ENCODE measurements at regions not wholly inside any gene's neighbourhood (a gene's known extent, or its start where the extent isn't known, plus 50 kb on each side); places are given as distances from the start of the nearest gene placed in this dataset.

DNA sequence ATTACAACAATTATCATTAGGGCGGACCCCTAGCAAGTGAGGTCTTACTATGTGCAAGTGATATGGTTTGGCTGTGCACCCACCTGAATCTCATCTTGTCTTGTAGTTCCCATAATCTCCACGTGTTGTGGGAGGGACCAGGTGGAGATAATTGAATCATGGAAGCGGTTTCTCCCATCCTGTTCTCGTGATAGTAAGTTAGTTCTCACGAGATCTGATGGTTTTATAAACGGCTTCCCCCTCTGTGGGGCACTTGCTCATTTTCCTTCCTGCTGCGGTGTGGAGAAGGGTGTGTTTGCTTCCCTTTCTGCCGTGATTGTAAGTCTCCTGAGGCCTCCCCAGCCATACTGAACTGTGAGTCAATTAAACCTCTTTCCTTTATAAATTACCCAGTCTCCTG, 96.1 kb upstream of the CDK6 start:
- no peaks in the 10 kb centered on the region for H3K27me3 ChIP-seq (ENCODE audit: insufficient read depth, low read depth, low read length)
- no peak overlapping the region for H3K9ac ChIP-seq (ENCODE audit: low read length)
- H3K27ac ChIP-seq (ENCODE audit: low read length) = no peak overlapping the region
- H3F3A ChIP-seq (ENCODE audit: insufficient read depth, low read length, poor library complexity, severe bottlenecking) = no peaks in the 10 kb centered on the region
- H3K4me2 ChIP-seq (ENCODE audit: low read length) = no peak overlapping the region
- no peaks in the 10 kb centered on the region for H3K9me3 ChIP-seq (ENCODE audit: low read length)
- H3K36me3 ChIP-seq (ENCODE audit: insufficient read depth, low read length) = no peaks in the 10 kb centered on the region
- H2AFZ ChIP-seq (ENCODE audit: low read depth, low read length) = no peak overlapping the region
- no peaks in the 10 kb centered on the region for H4K20me1 ChIP-seq (ENCODE audit: insufficient read depth)
- H3K79me2 ChIP-seq (replicated peaks; ENCODE audit: insufficient read depth, low read length) = no peaks in the 10 kb centered on the region
- H3K9me2 ChIP-seq (ENCODE audit: insufficient read depth, low read length) = no peaks in the 10 kb centered on the region
- TF ChIP-seq EZH2 (IDR thresholded peaks at IDR 0.05; ENCODE audit: borderline replicate concordance, insufficient read depth, low read length, poor library complexity, severe bottlenecking) = no peak
- TF ChIP-seq MXI1 (conservative IDR thresholded peaks at IDR 0.05; ENCODE audit: poor library complexity, severe bottlenecking) = no peak
- TF ChIP-seq, protein P1, sequence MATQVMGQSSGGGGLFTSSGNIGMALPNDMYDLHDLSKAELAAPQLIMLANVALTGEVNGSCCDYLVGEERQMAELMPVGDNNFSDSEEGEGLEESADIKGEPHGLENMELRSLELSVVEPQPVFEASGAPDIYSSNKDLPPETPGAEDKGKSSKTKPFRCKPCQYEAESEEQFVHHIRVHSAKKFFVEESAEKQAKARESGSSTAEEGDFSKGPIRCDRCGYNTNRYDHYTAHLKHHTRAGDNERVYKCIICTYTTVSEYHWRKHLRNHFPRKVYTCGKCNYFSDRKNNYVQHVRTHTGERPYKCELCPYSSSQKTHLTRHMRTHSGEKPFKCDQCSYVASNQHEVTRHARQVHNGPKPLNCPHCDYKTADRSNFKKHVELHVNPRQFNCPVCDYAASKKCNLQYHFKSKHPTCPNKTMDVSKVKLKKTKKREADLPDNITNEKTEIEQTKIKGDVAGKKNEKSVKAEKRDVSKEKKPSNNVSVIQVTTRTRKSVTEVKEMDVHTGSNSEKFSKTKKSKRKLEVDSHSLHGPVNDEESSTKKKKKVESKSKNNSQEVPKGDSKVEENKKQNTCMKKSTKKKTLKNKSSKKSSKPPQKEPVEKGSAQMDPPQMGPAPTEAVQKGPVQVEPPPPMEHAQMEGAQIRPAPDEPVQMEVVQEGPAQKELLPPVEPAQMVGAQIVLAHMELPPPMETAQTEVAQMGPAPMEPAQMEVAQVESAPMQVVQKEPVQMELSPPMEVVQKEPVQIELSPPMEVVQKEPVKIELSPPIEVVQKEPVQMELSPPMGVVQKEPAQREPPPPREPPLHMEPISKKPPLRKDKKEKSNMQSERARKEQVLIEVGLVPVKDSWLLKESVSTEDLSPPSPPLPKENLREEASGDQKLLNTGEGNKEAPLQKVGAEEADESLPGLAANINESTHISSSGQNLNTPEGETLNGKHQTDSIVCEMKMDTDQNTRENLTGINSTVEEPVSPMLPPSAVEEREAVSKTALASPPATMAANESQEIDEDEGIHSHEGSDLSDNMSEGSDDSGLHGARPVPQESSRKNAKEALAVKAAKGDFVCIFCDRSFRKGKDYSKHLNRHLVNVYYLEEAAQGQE (IDR thresholded peaks at IDR 0.05; ENCODE audit: borderline replicate concordance) = no peak
- H3K4me3 ChIP-seq (ENCODE audit: low read length) = no peak overlapping the region

GRCh38 chr7:92930404-92930803, 94.0 kb upstream of the CDK6 start:
- no peaks in the 10 kb centered on the region for H3K9me2 ChIP-seq (ENCODE audit: insufficient read depth, low read length)
- H3K4me3 ChIP-seq (ENCODE audit: low read length) = no peak overlapping the region
- no peak overlapping the region for H3K4me2 ChIP-seq (ENCODE audit: low read length)
- no peaks in the 10 kb centered on the region for H3K79me2 ChIP-seq (replicated peaks; ENCODE audit: insufficient read depth, low read length)
- H2AFZ ChIP-seq (ENCODE audit: low read depth, low read length) = no peak overlapping the region
- no peak overlapping the region for H3K9ac ChIP-seq (ENCODE audit: low read length)
- H3K27me3 ChIP-seq (ENCODE audit: insufficient read depth, low read depth, low read length) = no peaks in the 10 kb centered on the region
- no peaks in the 10 kb centered on the region for H3F3A ChIP-seq (ENCODE audit: insufficient read depth, low read length, poor library complexity, severe bottlenecking)
- no peak overlapping the region for H3K27ac ChIP-seq (ENCODE audit: low read length)
- no peaks in the 10 kb centered on the region for H3K9me3 ChIP-seq (ENCODE audit: low read length)
- H3K36me3 ChIP-seq (ENCODE audit: insufficient read depth, low read length) = no peaks in the 10 kb centered on the region
- TF ChIP-seq, protein P1 (IDR thresholded peaks at IDR 0.05; ENCODE audit: borderline replicate concordance) = no peak
- TF ChIP-seq TAF1 (IDR thresholded peaks at IDR 0.05; ENCODE audit: low read depth) (no peak), SMC3 (conservative IDR thresholded peaks at IDR 0.05; ENCODE audit: poor library complexity) (no peak), RAD21 (conservative IDR thresholded peaks at IDR 0.05) (no peak), MXI1 (conservative IDR thresholded peaks at IDR 0.05; ENCODE audit: poor library complexity, severe bottlenecking) (no peak), EP300 (conservative IDR thresholded peaks at IDR 0.05; ENCODE audit: poor library complexity, severe bottlenecking) (no peak), EZH2 (IDR thresholded peaks at IDR 0.05; ENCODE audit: borderline replicate concordance, insufficient read depth, low read length, poor library complexity, severe bottlenecking) (no peak), POLR2AphosphoS5 (IDR thresholded peaks at IDR 0.05) (no peak)
- TF ChIP-seq, protein P2, sequence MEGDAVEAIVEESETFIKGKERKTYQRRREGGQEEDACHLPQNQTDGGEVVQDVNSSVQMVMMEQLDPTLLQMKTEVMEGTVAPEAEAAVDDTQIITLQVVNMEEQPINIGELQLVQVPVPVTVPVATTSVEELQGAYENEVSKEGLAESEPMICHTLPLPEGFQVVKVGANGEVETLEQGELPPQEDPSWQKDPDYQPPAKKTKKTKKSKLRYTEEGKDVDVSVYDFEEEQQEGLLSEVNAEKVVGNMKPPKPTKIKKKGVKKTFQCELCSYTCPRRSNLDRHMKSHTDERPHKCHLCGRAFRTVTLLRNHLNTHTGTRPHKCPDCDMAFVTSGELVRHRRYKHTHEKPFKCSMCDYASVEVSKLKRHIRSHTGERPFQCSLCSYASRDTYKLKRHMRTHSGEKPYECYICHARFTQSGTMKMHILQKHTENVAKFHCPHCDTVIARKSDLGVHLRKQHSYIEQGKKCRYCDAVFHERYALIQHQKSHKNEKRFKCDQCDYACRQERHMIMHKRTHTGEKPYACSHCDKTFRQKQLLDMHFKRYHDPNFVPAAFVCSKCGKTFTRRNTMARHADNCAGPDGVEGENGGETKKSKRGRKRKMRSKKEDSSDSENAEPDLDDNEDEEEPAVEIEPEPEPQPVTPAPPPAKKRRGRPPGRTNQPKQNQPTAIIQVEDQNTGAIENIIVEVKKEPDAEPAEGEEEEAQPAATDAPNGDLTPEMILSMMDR (IDR thresholded peaks at IDR 0.05; ENCODE audit: poor library complexity, severe bottlenecking) = no peak
- no peaks in the 10 kb centered on the region for H4K20me1 ChIP-seq (ENCODE audit: insufficient read depth)

Measured in neural cell (in vitro differentiated cells).